ENCODE measurements at regions not wholly inside any gene's neighbourhood (a gene's known extent, or its start where the extent isn't known, plus 50 kb on each side); places are given as distances from the start of the nearest gene placed in this dataset.
"Not testable (repeated sequence)": the region's sequence is repeated elsewhere in the genome, so short reads cannot be mapped to it uniquely, and the experiment has no call there.

DNA sequence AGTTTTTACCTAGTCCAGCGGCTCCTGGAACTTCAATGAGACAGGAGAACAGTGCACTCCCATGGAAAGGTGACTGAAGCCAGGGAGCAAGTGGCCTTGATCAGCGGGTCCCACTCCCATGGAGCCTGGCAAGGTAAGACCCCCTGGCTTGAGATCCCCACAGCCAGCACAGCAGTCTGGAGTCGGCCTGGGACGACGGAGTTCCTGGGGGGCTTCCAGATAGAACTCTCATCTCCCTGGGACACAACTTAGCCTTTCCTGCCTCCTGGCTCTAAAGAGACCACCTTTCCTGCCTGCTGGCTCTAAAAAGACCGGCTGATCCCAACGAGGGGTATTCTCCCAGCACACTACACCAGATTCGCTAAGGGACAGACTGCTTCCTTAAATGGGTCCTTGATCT lies 1279.0 kb upstream of the GOT2 start:
- no peak for DNase-seq (ENCODE audit: low spot score)

DNA sequence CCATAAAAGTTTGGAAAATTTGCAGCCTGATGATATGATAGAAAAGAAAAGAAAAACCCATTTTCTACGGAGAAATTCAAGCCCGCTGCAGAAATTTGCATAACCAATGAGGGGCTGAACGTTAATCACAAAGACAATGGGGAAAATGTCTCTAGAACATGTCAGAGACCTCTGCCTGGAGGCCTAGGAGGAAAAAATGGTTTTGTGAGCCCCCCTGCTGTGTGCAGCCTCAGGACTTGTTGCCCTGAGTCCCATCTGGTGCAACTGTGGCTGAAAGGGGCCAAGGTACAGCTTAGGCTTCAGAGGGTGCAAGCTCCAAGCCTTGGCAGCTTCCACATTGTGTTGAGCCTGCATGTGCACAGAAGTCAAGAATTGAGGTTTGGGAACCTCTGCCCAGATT lies 1267.4 kb upstream of the GOT2 start:
- no peak for DNase-seq (ENCODE audit: low spot score)

DNA sequence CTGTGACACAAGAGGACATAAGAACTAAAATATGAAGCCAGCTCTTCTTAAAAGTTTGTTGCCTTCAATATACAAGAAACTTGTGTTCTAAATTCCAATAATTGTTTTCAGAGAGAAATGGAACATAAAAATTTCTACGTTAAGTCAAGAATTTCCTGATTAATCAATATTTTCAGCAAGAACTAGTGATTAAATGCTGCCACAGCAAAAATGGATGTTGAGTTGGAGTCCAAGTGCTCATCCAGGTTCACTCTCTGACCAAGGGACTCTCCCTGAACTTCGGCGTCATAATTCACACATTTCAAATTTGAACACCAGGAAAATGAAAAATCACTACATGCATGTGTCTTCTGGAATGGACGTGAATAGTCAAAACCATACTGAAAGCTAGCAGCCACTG lies 1263.6 kb upstream of the GOT2 start:
- no peak for DNase-seq (ENCODE audit: low spot score)

DNA sequence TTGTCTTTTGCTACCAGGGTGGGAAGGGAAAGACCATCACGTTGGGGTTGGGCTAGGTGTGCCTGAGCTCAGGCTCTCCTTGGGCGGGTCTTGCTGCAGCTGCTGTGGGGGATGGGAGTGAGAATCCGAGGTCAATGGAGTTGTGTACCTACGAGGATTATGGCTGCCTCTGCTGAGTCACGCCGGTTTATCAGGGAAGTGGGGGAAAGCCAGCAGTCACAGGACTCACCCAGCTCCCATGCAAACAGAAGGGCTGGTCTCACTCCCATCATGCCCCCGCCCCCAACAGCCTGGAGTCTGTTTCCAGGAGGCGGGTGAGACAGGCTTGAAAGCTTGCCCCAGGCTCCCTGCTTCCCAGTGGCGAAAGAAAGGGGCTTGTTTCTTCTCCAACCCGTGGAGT lies 1259.0 kb upstream of the GOT2 start:
- DNase-seq (ENCODE audit: low spot score): no peak

DNA sequence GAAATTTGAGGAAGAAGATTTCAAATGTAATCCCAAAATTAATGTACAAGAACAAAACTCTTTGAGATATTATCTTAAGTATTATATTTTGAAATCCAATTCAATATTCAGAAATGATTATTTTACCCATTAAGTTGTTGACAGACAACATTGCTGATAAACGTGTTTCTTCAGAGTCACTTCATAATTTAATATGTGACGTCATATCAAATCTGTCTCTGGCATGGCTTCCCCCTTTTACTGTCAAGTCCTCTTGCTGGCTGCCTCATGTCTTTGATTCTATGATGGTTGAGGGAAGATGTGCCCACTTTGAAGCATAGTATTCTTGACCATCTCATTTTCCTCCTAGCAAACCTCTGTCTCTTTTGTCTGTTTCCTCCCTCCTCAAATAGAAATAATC lies 1257.1 kb upstream of the GOT2 start:
- DNase-seq (ENCODE audit: low spot score): no peak

DNA sequence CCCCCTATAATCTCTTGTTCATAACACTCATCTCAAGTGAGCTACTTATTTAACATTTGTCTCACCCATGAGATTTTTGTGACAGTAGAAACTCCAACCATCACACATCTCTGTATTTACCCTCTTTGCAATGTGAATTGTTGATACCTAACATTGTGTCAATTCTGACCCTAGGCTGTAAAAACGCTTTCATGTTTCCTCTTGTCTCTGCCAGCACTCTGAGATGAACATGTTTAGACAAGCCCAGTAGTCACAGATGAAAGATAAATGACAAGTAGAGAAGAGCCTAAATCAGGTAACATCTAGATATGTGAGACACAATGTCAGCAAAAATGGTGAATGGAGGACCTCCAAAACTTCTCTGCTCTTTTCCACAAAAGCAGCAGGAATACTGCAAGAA lies 1254.5 kb upstream of the GOT2 start:
- DNase-seq (ENCODE audit: low spot score): no peak

DNA sequence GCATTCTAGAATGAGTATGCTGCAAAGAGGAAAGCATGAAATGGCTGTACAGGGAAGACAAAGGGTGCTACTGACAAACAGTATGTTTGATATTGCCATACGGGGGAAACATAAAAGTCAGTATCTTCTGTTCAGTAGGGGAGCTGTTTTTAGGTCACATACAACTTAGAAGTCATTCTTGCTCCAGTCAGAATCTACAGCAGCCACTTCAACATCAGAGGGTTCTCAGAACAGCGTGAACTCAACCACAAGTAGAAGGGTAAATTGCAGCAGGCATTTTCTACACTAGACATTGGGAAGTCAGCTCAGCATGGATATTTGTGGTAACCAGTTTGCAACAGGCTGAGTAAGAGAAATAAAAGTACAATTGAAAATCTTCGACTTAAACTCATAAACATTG lies 1241.8 kb upstream of the GOT2 start:
- no peak for DNase-seq (ENCODE audit: low spot score)

DNA sequence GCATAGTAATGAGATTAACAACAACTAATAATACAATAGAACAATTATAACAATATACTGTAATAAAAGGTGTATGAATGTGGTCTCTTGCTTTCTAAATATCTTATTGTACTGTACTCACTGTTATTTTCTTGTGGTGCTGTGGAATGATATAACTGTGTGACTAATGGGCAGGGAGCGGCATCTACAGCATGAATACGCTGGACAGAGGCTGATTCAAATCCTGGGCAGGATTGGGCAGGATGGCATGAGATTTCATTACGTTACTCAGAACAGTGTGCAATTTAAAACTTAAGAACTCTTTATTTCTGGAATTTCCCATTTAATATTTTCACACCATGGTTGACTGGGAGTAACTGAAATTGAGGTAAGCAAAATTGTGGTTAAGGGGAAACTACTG lies 1239.8 kb upstream of the GOT2 start:
- DNase-seq (ENCODE audit: low spot score): no peak

DNA sequence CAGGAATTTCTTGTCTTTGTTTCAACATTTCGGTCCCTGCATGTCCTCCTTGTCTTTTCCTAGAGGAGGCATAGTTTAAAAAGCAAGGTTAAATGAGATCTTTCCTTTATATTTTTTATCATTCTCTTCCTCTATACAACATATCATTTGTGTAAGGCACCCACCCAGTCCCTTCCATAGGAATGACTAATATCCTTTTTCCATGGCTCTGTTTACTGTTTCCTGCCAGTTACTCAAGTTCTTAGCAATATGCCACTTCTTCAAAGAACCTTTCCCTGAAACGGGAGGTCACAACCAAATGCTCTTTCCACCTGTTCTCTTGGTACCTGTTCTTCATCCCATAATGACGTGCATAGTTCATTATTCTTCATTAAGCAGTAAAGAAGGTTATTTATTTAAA lies 1237.1 kb upstream of the GOT2 start:
- DNase-seq (ENCODE audit: low spot score): no peak

DNA sequence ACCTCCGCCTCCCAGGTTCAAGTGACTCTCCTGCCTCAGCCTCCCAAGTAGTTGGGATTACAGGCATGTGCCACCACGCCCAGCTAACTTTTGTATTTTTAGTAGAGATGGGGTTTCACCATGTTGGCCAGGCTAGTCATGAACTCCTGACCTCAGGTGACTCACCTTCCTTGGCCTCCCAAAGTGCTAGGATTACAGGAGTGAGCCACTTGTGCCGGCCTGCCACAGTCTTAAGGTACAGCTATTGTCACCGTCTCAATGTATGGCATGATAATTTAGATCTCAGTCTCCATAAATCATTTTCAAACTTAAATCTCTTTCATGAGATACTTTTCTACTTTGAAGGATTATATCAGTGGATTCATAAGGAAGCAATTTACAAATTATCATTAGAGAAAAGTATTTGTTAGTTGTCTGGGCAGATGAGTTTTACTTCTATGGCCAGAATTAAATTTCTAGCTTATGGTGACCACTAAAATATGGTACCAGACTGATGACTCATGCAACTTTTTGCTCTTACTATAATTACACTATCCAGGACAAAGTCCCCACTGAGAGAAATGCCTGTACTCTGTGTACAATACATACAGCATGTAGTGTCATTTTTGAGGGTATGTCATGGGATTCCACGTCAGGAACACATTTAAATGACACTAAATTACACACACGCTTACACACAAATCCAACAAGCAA lies 1230.3 kb upstream of the GOT2 start:
- no peak for DNase-seq (ENCODE audit: low spot score)

DNA sequence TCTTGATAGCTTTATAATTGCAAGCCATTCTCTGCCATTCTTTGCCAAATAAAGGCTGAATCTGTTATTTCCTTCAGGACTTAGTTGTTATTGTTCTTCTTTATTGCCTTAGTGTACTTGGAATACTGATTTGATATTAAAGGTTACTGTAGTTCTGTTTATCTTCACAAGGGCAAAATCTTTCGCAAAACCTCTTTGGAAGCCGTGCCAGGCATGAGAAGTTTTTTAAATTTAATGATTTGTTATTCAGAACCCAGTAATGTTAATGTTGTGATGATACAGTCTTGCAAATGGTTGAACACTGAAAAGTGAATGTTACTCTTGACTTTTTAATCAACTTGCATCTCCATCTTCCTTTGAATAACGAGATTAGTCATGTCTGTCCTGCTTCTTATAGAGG lies 1225.2 kb upstream of the GOT2 start:
- DNase-seq (ENCODE audit: low spot score): no peak

DNA sequence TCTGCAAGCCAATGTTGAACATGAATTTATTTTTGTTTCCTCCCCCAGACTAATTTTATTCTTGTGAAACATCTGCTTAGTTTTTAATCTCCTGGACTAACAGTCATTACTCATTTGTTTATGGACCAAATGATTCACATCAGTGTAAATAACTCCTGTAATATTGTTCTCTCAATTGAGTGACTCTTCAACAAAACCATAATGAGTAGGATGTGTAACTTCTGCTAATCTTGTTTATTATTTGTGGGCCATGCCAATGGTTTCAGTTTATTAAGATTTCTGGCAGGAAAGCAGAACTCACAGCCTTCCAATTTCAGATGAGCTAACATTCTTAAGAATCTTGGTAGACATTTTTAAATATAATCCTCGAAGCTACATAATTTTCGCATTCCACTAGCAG lies 1216.3 kb upstream of the GOT2 start:
- DNase-seq (ENCODE audit: low spot score): no peak

DNA sequence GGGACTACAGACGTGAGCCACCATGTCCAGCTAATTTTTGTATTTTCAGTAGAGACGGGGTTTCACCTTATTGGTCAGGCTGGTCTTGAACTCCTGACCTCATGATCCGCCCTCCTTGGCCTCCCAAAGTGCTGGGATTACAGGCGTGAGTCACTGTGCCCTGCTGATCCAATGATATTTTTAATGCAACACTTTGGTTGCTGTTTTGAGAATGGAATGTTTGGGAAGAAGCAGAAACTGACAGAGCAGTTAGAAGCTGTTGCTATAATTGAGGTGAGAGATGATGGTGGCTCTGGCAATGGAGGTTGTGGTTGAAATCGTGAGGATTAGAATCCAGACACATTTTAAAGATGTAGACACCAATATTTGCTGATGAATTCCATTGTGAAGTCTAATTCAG lies 1209.9 kb upstream of the GOT2 start:
- DNase-seq (ENCODE audit: low spot score): not testable (repeated sequence)

DNA sequence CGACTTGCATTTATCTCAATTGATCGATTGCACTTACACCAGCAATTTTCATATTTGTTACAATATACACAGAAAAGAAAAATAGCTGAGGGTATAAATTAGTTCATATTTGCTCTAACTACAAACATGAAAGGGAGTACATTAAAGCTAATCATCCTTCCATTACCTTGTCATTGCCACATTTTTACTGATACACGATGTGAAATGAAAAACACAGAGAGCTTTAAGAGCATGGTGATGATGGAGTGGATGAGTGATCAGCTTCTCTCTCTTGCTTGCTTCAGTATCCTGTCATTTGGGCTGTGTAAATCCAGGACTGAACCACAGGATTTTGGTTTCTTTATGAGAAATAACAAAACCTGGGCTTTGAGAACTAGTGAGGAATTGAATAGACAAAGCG lies 1207.5 kb upstream of the GOT2 start:
- DNase-seq (ENCODE audit: low spot score): no peak

DNA sequence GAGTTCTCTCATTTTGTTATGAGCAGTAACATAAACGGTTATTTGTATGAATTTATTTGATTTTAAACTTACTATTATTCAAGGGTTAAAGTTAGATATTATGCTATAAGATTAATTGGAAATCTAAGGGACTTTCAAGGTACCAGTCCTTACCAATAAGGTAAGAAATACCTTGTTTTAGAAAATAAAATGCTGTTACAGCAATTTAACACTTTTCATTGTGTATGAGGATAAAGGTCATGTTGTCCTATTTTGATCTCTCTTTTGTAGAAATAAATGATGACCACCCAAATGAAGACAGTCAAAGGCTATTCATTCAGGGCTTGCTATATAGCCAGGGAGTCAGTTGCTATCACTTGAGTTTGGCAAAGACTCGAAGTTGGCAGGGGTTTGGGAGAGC lies 1185.9 kb upstream of the GOT2 start:
- DNase-seq (ENCODE audit: low spot score): no peak

DNA sequence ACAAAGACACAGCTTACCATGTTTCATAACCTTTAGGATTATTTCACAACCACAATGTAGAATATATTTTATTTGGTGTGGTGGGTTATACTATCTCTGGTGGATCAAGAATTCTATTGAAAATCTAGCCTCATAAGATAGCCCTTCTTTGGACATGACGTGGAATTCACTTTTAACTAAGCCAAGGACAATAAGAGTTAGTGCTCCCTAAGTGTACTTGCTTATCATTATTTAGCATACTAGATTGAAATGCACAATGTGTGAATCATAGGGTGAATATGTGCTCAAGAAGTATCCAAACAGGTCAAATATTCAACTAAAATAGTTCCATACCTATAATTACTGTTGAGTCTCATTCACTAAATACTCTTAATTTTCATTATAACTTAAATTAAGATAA lies 1179.5 kb upstream of the GOT2 start:
- no peak for DNase-seq (ENCODE audit: low spot score)

DNA sequence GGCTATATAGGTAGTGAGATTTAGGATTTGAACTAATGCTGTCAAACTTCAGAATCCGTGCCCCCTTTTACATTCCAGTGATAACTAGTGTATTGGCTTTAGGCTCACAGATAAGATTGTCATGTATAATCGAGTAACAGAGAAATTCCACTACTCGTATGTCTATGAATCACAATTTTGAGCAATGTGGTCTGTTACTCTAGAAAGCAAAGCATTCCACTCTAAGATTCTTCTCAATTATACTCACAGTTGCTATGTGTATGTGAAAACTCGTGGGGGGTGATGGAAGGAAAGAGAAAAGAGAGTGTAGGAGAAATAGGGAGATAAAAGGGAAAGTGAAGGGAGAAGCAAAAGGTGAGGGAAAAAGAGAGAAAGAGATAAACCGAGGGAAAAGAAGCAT lies 1175.1 kb upstream of the GOT2 start:
- DNase-seq (ENCODE audit: low spot score): no peak

DNA sequence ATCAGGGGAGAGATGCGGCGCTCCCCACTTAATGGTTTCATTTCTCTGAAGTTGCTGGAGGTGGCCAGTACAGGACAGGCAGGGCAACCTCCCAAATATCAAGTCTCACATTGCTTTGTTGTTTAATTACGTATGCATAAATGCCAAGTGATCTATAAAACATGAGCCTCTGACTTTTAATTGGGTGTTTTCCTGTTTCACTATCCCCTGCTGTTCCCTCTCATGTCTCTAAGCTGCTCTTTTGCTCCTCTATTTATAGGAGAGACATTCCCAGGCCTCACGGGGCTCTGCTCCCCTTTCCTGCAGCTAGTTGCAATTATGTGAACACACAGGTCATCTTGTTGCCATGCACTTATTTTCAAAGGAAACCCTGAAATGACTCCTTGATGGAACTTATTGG lies 1173.5 kb upstream of the GOT2 start:
- DNase-seq (ENCODE audit: low spot score): no peak

DNA sequence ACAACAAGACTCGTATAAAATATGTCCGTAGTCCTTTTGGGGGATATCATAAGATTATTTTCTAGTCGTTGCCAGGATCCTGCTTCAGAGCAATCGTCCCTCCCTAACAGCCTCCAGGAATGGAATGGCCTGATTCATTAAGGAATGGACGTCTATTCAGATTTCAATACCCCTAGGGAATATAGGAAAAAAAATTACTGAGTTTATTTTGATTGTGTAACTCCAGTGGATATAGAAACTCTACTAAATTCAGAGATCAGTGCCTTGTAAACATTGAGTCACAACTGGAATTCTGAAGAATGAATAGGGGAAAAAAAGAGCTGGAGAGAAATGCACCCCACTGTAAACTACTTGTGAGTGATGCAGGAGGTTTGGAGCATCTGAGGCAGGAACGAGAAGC lies 1171.5 kb upstream of the GOT2 start:
- no peak for DNase-seq (ENCODE audit: low spot score)

DNA sequence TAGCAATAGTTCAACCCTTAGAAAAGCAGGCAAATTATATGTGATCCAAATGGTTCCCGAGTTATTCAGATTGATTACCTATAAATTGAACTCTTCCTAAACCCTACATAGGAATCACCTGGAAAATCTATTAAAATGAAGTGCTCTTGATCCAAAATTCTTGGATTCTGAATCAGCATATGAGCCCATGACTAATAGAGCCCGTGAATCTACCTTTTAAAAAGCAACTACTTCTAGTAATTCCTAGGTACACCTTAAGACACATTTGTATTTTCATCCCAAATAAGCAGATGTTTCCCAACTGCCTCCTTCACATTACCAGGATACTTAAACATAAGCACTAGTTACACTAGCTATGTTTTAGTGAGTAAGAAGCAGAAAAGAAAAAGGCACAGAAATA lies 1171.0 kb upstream of the GOT2 start:
- DNase-seq (ENCODE audit: low spot score): no peak

DNA sequence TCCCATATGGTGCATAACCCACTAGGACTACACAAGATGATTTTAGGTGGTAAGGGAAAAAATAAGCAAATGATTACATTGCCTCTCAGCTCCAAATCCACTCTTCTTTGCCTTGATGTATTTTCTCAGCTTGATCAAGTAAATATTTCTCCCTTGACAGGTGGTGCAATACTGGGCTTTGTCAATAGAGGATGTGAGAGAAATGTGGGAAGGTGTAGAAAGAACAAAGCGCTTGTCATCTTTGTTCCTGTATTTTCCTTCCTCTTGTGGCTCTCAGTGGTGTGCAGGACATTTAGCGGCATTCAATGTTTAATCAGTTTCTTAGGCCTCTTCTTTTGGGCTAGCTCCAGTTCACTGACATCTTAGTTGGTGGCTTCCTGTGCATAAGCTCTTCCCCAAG lies 1165.8 kb upstream of the GOT2 start:
- DNase-seq (ENCODE audit: low spot score): no peak

DNA sequence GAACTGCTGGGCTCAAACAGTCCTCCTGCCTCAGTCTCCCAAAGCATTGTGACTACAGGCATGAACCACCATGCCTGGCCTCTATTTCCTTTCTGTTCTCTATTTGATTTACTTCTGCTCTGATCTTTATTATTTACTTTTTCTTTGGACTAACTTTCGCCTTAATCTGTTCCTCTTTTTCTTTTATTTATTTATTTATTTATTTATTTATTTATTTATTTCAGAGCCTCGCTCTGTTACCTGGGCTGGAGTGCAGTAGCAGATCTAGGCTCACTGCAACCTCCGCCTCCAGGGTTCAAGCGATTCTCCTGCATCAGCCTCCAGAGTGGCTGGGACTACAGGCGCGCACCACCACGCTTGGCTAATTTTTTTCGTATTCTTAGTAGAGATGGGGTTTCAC lies 1158.3 kb upstream of the GOT2 start:
- no peak for DNase-seq (ENCODE audit: low spot score)

DNA sequence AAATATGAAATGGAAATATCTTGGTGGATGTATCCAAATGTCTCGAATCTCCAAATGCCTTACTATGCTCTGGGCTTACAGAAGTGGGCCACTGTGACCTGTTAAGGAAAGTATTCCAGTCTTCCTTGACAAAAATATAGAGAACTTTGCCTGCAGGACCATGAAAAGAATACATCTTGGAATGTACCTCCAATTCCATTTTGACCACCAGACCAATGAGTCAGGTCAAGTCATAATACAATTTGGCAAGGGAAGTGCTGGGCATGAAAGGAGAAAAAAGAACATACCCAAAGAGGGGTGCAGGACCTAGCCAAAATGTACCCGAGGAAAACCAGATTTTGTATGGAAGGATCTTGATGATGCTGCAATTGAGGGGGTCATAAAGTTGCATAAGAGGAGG lies 1153.7 kb upstream of the GOT2 start:
- DNase-seq (ENCODE audit: low spot score): no peak

DNA sequence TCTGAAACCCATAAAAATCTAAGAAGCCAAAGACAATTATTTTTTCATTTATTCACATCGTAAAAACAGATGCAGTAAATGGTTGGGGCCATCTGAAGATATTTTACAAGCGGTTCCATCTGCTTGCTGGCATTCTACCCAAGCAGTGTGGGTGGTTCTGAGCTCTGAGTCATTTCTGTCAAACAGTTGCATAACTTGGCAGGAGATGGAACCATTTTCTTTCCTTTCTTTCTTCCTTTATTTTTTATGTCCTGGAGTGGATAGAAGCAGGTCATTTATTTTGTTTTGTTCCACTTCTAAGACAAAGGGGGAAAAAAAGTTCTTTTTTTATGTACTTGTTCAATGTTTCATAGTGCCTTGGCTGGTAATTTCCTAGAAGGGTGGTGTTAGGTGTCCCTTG lies 1151.9 kb upstream of the GOT2 start:
- peak; percentile 67 for DNase-seq (ENCODE audit: low spot score)

DNA sequence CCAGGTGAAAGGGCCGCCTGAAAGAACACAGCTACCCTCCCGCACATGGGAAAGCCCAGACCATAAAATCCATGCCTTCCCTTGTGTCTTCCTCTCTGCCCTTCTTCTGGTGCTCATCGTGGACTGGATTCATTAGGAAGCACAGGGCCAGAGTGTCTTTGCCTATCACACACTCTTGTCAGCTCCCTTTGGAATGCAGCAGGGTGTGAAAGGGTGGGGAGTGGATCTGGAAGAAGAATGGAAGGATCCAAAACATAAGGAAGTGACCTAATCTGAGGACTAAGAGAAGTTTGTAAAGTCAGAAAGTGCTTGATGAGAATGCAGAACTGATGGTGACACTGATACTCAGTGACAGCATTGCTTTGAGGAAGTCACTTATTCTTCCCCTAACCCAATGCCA lies 1147.3 kb upstream of the GOT2 start:
- DNase-seq (ENCODE audit: low spot score): no peak

All from AG08395 (cell line).